Myocyte (in vitro differentiated cells): ENCODE measurements at regions not wholly inside any gene's neighbourhood (a gene's known extent, or its start where the extent isn't known, plus 50 kb on each side); places are given as distances from the start of the nearest gene placed in this dataset.

Experiments used
- DNase-seq: peaks from one replicate; pipeline ENCODE4 v3.0.0-alpha.2; 2012; ENCODE audit warnings: low read depth

DNA sequence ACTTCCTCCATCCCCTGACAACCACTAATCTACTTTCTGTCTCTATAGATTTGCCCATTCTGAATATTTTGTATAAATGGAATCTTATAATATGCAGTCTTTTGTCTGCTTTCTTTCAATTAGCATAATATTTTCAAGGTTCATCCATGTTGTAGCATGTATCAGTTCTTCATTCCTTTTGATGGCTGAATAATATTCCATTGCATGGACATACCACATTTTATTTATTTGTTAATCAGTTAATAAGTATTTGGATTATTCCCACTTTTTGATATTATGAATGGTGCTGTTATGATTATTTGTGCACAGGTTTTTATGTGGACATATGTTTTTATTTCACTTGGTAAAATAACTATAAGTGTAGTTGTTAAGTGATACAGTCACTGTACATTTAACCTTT, 155.1 kb upstream of the WSCD2 start:
- DNase-seq = no peak

- DNase-seq = no peak
These were observed 152.8 kb upstream of the WSCD2 start for GRCh38 chr12:107976331-107976730.

- no peak for DNase-seq
These were observed 150.9 kb upstream of the WSCD2 start for GRCh38 chr12:107978201-107978600.

GRCh38 chr12:107978641-107979040, 150.4 kb upstream of the WSCD2 start:
- DNase-seq = no peak

- no peak for DNase-seq
These were observed 145.2 kb upstream of the WSCD2 start for GRCh38 chr12:107983756-107984472.

DNA sequence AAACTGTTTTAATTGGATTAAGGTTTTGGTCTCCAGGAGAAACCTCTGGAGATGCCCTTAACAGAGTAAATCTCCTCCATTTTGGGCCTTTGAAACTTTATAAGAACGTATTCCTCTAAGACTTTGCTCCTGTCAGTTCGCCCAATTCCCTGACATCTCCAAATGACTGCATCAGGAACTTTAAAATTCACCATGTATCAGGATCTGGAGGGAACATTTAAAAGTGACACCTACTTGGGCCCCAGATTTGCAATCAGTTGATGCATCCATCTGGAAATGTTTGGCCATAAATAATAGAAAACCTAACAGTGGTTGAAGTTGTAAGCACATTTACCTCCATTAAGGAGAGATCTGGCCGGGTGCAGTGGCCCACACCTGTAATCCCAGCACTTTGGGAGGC, 144.1 kb upstream of the WSCD2 start:
- DNase-seq = no peak

DNA sequence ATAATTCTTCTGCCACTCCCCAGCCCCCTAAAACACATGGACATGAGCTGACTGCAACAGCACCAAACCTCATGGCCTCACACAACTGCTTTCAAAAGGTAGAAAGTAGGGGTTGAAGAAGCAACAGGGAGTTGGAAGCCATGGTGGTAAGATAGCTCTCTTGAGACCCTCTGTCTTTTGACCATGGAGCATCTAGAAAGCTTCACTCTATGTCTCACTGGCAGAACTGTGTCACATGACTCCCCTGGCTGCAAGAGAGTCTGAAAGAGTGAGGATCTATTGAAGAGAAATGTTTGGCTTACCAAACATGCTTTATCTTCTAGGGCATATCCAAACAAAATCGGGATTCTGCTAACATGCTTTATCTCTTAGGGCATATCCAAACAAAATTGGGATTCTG, 142.9 kb upstream of the WSCD2 start:
- DNase-seq = no peak

GRCh38 chr12:107990325-107990724, 138.8 kb upstream of the WSCD2 start:
- DNase-seq = peak; percentile 2

GRCh38 chr12:107992029-107992428, 137.1 kb upstream of the WSCD2 start:
- no peak for DNase-seq

- peak; percentile 6 for DNase-seq
These were observed 136.1 kb upstream of the WSCD2 start for GRCh38 chr12:107992870-107993451.

- DNase-seq = no peak
These were observed 130.2 kb upstream of the WSCD2 start for GRCh38 chr12:107998863-107999262.

GRCh38 chr12:108000111-108000510, 129.0 kb upstream of the WSCD2 start:
- no peak for DNase-seq

DNA sequence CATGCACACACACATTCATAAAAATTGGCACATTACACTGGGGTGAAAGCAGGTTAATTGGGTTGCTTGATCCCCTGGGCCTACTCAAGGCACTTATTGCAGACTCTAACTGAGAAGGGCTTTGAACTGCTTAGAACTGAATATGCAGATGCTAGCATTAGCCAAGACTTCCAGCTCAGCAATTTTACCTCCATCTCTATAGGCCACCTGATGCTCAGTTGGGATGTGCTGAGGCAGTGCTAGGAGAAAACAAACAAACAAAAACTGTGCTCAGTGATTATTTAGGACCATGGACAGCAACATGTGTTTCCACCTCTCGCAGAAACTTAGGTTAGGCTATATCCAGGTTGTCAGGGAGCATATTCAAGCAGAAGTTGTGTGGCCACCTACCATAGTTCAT, 124.8 kb upstream of the WSCD2 start:
- peak; percentile 8 for DNase-seq

GRCh38 chr12:108008163-108008905, 120.8 kb upstream of the WSCD2 start:
- DNase-seq = no peak

DNA sequence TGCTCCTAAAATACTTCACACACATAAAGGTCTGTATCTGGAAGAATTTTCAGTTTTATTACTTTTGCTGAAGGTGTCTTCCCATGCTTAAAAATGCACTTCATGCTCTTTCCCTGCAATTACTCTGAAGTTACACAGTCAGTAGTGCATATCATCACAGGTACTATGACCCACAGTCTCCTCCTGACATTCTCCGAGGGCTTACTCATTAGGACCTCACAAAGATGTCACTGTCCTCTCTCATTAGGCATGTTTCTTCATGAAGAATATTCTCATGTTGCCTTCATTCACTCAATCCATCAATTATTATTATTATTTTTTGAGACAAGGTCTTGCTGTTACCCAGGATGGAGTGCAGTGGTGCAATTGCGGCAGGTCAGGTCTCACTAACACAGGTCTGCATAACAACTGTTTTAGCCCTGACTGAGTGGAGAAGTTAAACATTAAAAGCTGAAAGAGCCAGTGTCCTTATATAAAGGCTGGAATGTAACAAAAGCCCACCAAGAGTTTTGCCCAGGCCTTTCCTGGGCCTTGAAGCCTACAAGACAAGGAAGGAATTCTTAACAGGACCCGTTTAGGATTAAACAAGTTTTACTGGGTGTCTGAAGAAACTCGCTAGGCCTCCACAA, 119.5 kb upstream of the WSCD2 start:
- DNase-seq = no peak

DNA sequence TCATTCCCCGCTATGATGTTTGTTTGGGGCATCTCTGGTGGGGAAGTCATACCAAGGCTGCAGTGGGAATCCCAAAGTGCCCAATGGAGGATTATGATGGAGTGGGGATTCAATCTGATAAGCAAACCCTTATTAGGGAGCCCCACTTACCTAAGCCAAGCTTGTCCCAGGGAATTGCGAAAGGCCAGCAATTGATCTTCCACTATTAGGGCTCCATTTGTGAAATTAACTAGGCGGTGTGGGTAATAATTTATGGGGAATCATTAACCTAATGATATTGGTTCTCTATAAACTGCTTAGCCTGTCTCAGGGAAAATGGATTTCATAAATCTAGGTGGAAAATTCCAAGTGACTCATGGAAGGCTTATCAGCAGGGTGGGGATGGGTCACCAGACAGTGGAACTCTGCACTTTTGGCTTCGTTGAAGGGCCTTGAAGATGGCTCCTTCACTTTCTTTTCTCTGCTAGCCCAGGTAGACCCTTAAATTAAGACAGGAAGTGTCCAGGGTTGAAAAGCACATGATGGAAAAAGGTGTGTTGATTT, 113.0 kb upstream of the WSCD2 start:
- DNase-seq = no peak

- DNase-seq = no peak
These were observed 111.5 kb upstream of the WSCD2 start for GRCh38 chr12:108017472-108018057.

DNA sequence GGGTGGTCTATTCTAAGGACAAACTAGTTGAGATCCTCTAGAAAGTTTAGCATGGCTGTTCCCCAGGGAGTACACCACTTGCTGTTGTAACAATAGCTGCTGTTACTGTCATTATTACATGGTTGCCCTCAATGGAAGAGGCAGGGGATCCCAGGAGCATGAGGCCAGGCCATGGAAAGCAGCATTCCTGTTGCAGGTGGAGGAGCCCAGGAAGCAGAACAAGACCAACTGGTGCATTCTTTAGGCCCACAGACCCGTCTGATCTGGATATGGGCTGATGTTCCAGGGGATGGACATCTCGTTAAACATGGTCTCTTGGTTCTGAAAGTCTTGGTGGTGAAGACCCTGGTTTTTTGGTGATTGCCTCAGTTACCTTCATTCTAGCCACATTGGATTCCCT, 109.2 kb upstream of the WSCD2 start:
- no peak for DNase-seq

DNA sequence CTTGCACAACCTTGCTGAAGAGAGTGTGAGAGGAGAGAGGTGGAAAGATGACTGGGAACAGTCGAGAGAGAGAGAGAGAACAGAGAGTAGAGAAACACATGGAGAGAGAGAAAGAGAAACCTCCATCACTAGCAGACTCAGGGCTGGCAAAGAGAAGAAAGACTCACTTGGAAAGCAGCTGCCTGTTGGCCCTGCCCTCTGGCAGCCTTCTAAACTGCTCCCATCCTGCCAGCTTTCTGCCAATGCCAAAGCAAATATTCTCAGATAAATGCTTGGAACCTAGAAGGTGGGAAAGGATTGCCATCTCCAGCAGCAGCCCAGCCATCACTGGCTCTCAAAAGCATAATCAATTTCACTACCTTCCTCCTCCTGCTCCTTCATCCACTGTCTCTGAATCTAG, 107.9 kb upstream of the WSCD2 start:
- DNase-seq = no peak

DNA sequence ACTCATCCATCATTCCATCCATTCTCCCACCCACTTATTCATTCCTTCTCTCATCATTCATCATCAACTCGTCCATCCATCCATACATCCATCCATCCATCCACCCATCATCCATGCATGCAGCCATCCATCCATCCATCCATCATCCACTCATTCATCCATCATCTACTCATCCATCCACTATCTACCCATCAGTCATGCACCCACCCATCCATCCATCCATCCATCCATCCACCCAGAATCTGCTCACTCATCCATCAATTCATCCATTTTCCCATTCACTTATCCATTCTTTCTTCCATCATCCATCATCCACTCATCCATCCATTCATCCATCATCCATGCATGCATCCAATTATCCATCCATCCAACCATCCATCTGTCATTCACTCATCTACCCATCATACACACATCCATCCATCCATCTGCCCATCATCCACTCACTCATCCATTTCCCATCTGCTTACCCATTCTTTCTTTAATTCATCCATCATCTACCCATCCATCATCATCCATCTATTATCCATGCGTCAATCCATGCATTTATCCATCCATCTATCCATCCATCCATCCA, 107.1 kb upstream of the WSCD2 start:
- no peak for DNase-seq
